AG04450 (cell line): ENCODE measurements at regions not wholly inside any gene's neighbourhood (a gene's known extent, or its start where the extent isn't known, plus 50 kb on each side); places are given as distances from the start of the nearest gene placed in this dataset.

Experiments
- CTCF ChIA-PET: fragments of 300-600, 350-600 bp; formaldehyde crosslinking; extraction: SDS; loops from one replicate; lab custom pipeline; 2022; ENCODE audit warnings: antibody characterized with exemption, inconsistent platforms; lab: Charles Lee
- POLR2A ChIA-PET: fragments of 350-600 bp; formaldehyde crosslinking; extraction: SDS; loops from one replicate; lab custom pipeline; 2021; ENCODE audit warnings: antibody characterized with exemption, inconsistent platforms; lab: Yijun Ruan, JAX
- DNase-seq: peaks from one replicate; pipeline ENCODE4 v3.0.0-alpha.2; 2011; ENCODE audit warnings: low read depth, low spot score
- H3K27ac ChIP-seq: one replicate; pipeline ENCODE4 v1.5.1; 2012; ENCODE audit warnings: low read depth, low read length, control low read depth
- H3K27me3 ChIP-seq: one replicate; pipeline ENCODE4 v1.6.0; 2012; ENCODE audit warnings: low read length; ENCODE audit not compliant: control insufficient read depth, insufficient read depth
- H3K4me3 ChIP-seq: 2 replicates; pipeline ENCODE4 v1.5.1; 2011; ENCODE audit warnings: mild to moderate bottlenecking, low read depth, low read length, control low read depth
- H3K9me3 ChIP-seq: 2 replicates; pipeline ENCODE4 v1.5.1; 2012; ENCODE audit warnings: low read length; ENCODE audit not compliant: control insufficient read depth, insufficient read depth
- CTCF ChIP-seq: IDR thresholded peaks from 2 replicates; pipeline ENCODE4 v1.5.1; 2011; ENCODE audit warnings: low read depth, low read length, control low read depth, inconsistent platforms

- no peak for TF ChIP-seq CTCF
- ChIA-PET CTCF (no interaction called here), POLR2A (no interaction called here)
- no peak for DNase-seq
- Histone ChIP-seq H3K9me3 (peaks cover 35% of the 10 kb centered on the region), H3K4me3 (no peak overlapping the region), H3K27ac (no peak overlapping the region), H3K27me3 (no peaks in the 10 kb centered on the region)
Measured at GRCh38 chr2:4047961-4048891, 344.9 kb downstream of the DCDC2C start.

- no peak overlapping the region for H3K27ac ChIP-seq
- TF ChIP-seq CTCF: no peak
- ChIA-PET POLR2A (no interaction called here), CTCF (no interaction called here)
- peaks cover 33% of the 10 kb centered on the region for H3K9me3 ChIP-seq
- H3K4me3 ChIP-seq: no peak overlapping the region
- DNase-seq: no peak
- no peaks in the 10 kb centered on the region for H3K27me3 ChIP-seq
Measured at GRCh38 chr2:4049463-4049862, 346.1 kb downstream of the DCDC2C start.

GRCh38 chr2:4053769-4054493 is 350.6 kb downstream of the DCDC2C start:
- Histone ChIP-seq H3K27me3 (no peaks in the 10 kb centered on the region), H3K27ac (no peak overlapping the region), H3K9me3 (peaks cover 22% of the 10 kb centered on the region), H3K4me3 (no peak overlapping the region)
- CTCF ChIA-PET: no interaction called here
- DNase-seq: no peak
- POLR2A ChIA-PET: no interaction called here
- no peak for TF ChIP-seq CTCF

GRCh38 chr2:4066217-4066616 is 362.8 kb downstream of the DCDC2C start:
- POLR2A ChIA-PET: no interaction called here
- H3K27me3 ChIP-seq: no peaks in the 10 kb centered on the region
- TF ChIP-seq CTCF: no peak

More at GRCh38 chr2:4066217-4066616, 362.8 kb downstream of the DCDC2C start:
- no peak overlapping the region for H3K4me3 ChIP-seq
- peaks cover 21% of the 10 kb centered on the region for H3K9me3 ChIP-seq
- CTCF ChIA-PET: no interaction called here
- DNase-seq: no peak
- H3K27ac ChIP-seq: no peak overlapping the region
